K562 (cell line): ENCODE measurements at regions not wholly inside any gene's neighbourhood (a gene's known extent, or its start where the extent isn't known, plus 50 kb on each side); places are given as distances from the start of the nearest gene placed in this dataset.

Experiments used
- ATAC-seq: fragments of 200-7000 bp; cut with Tn5 transposase; 3 replicates; pipeline ENCODE4 v1.9.1; 2020; ENCODE audit warnings: moderate library complexity
- BruUV-seq: library from RNA; stranded (reverse); fragments of 400-500 nt; replicated peaks from 2 replicates; lab custom pipeline; 2021; lab: Mats Ljungman, UMichigan
- CTCF ChIA-PET: fragments of 300-600 bp; formaldehyde crosslinking; extraction: SDS; loops from one replicate; lab custom pipeline; 2021; ENCODE audit warnings: low intra/inter-chr PET ratio; lab: Yijun Ruan, JAX
- POLR2A ChIA-PET: fragments of 300-600, 350-650 bp; sonication (Branson Sonifier 250); formaldehyde crosslinking; extraction: SDS; loops from one replicate; lab custom pipeline; 2021; ENCODE audit warnings: antibody characterized with exemption, inconsistent platforms; lab: Yijun Ruan, JAX
- DNase-seq, 4 experiments: peaks; one replicate each; pipeline versions ENCODE4 v3.0.0 to v3.0.0-alpha.2; 2011 to 2018; ENCODE audit warnings: low spot score in 3 of 4, mixed read lengths in 3 of 4; ENCODE audit errors: extremely low read depth in 1 of 4
- FAIRE-seq: peaks from 2 replicates; lab custom pipeline; 2011; peaks lifted over from hg19 to GRCh38; lab: Jason Lieb, UNC
- H2AFZ ChIP-seq: 2 replicates; pipeline ENCODE4 v1.6.0; 2011; ENCODE audit warnings: low read depth, low read length, control low read depth, inconsistent platforms
- H3K27ac ChIP-seq: fragments of 200-600 bp; 3 replicates; pipeline ENCODE4 v1.8.0; 2011; ENCODE audit warnings: low read depth, mild to moderate bottlenecking, control low read depth, inconsistent platforms, low read length, moderate library complexity, mixed read lengths; ENCODE audit errors: extremely low read depth
- H3K27me3 ChIP-seq, 2 experiments: fragments of 300-600 bp in 1 of 2; 2 replicates in 1 of 2; 3 replicates in 1 of 2; pipeline versions ENCODE4 v1.6.0 to v1.8.0; 2011; ENCODE audit warnings: inconsistent platforms in 2 of 2, low read length in 2 of 2, mild to moderate bottlenecking in 1 of 2, mixed read lengths in 1 of 2, moderate library complexity in 1 of 2; ENCODE audit not compliant: control insufficient read depth in 2 of 2, insufficient read depth in 2 of 2
- H3K36me3 ChIP-seq: fragments of 300-600 bp; 3 replicates; pipeline ENCODE4 v1.8.0; 2011; ENCODE audit warnings: mild to moderate bottlenecking, low read length, inconsistent platforms; ENCODE audit not compliant: control insufficient read depth, insufficient read depth
- H3K4me1 ChIP-seq, 2 experiments: fragments of 200-600 bp in 1 of 2; replicated peaks in 1 of 2; 2 replicates in 1 of 2; 3 replicates in 1 of 2; pipeline versions ENCODE4 v1.5.1 to v1.8.0; 2011; ENCODE audit warnings: inconsistent platforms in 2 of 2, low read length in 2 of 2, mild to moderate bottlenecking in 1 of 2, mixed read lengths in 1 of 2, moderate library complexity in 1 of 2; ENCODE audit not compliant: control insufficient read depth in 2 of 2, insufficient read depth in 2 of 2
- H3K4me2 ChIP-seq: 2 replicates; pipeline ENCODE4 v1.6.1; 2011; ENCODE audit warnings: low read length, control low read depth, inconsistent platforms, mixed read lengths; ENCODE audit not compliant: insufficient read depth
- H3K4me3 ChIP-seq: fragments of 200-600 bp; sonication (generic), shearing (Covaris generic); 2 replicates; pipeline ENCODE4 v1.5.1; 2016; ENCODE audit warnings: control low read depth, inconsistent platforms
- H3K79me2 ChIP-seq: fragments of 200-600 bp; 3 replicates; pipeline ENCODE4 v1.8.0; 2011; ENCODE audit warnings: low read length, inconsistent platforms; ENCODE audit not compliant: control insufficient read depth, insufficient read depth
- H3K9ac ChIP-seq, 2 experiments: 2 replicates each; pipeline versions ENCODE4 v1.6.0 to v1.6.1; 2011; ENCODE audit warnings: low read depth in 2 of 2, low read length in 2 of 2, control low read depth in 1 of 2, inconsistent platforms in 1 of 2, mild to moderate bottlenecking in 1 of 2, mixed read lengths in 1 of 2; ENCODE audit not compliant: insufficient read depth in 1 of 2
- H3K9me1 ChIP-seq: one replicate; pipeline ENCODE4 v1.6.0; 2011; ENCODE audit warnings: inconsistent platforms, mild to moderate bottlenecking, low read length, moderate library complexity; ENCODE audit not compliant: control insufficient read depth, insufficient read depth
- H3K9me3 ChIP-seq: replicated peaks from 2 replicates; pipeline ENCODE4 v1.5.1; 2011; ENCODE audit warnings: low read depth, low read length, inconsistent platforms; ENCODE audit not compliant: control insufficient read depth, insufficient read depth
- H4K20me1 ChIP-seq: replicated peaks from 2 replicates; pipeline ENCODE4 v1.6.1; 2011; ENCODE audit warnings: low read length, inconsistent platforms, mixed read lengths; ENCODE audit not compliant: control insufficient read depth, insufficient read depth
- BCOR ChIP-seq: fragments of 450-650 bp; IDR thresholded peaks from 2 replicates; pipeline ENCODE4 v1.6.1; 2016
- FOXP1 ChIP-seq: sonication (generic); formaldehyde crosslinking; IDR thresholded peaks from 2 replicates; pipeline ENCODE4 v1.8.0; 2022; ENCODE audit warnings: mild to moderate bottlenecking, missing genetic modification reagents
- HMGN3 ChIP-seq: IDR thresholded peaks from 2 replicates; pipeline ENCODE4 v1.6.1; 2011; ENCODE audit warnings: borderline replicate concordance, low read depth, mild to moderate bottlenecking, mixed read lengths, low read length; ENCODE audit not compliant: insufficient read length; ENCODE audit errors: extremely low read depth
- MCM2 ChIP-seq: fragments of 450-650 bp; IDR thresholded peaks from 2 replicates; pipeline ENCODE4 v1.6.1; 2017; ENCODE audit warnings: low read depth, mild to moderate bottlenecking
- MCM7 ChIP-seq, 2 experiments: fragments of 450-650 bp; IDR thresholded peaks; 2 replicates each; pipeline ENCODE4 v1.6.1; 2016 to 2018
- PCBP1 ChIP-seq: fragments of 200-400 bp; formaldehyde crosslinking; IDR thresholded peaks from 2 replicates; pipeline ENCODE4 v1.6.1; 2018; ENCODE audit warnings: mild to moderate bottlenecking, low read depth, low read length; ENCODE audit not compliant: poor library complexity, severe bottlenecking
- SRSF3 ChIP-seq: fragments of 200-400 bp; formaldehyde crosslinking; IDR thresholded peaks from 2 replicates; pipeline ENCODE4 v1.6.1; 2016; ENCODE audit warnings: mild to moderate bottlenecking, low read length, moderate library complexity; ENCODE audit not compliant: insufficient read depth
- ZC3H4 ChIP-seq: sonication (generic); formaldehyde crosslinking; IDR thresholded peaks from 2 replicates; pipeline ENCODE4 v1.9.0; 2021; ENCODE audit warnings: missing genetic modification reagents, borderline replicate concordance
- ZNF165 ChIP-seq: fragments of 250-450 bp; sonication (Bioruptor Pico); IDR thresholded peaks from 2 replicates; pipeline ENCODE4 v1.4.0; 2020; ENCODE audit warnings: borderline replicate concordance
- WGBS: fragments of 100-300 bp; shearing (Covaris generic); methylation state at CpG from one replicate; pipeline ENCODE4 v1.1.6; 2016; ENCODE audit warnings: low coverage, mixed read lengths; ENCODE audit not compliant: insufficient coverage; ENCODE audit errors: missing lambda C conversion rate; 5-methylcytosine and 5-hydroxymethylcytosine counted together
- in situ Hi-C: fragments of 300-500 bp; cut with MboI; formaldehyde crosslinking; loops from 4 replicates; pipeline ENCODE4 v1.15.0; 2018; ENCODE audit warnings: inconsistent platforms, mixed read lengths
- intact Hi-C: fragments of 100-400 bp; cut with micrococcal nuclease; formaldehyde crosslinking; loops from 2 replicates; pipeline ENCODE4 v1.14.2; 2022

GRCh38 chr16:48740964-48741363 is 131.0 kb upstream of the N4BP1 start:
- no peaks in the 10 kb centered on the region for H3K79me2 ChIP-seq
- H3K27ac ChIP-seq: no peak overlapping the region
- no peak overlapping the region for H3K4me2 ChIP-seq
- WGBS: 2% methylated on average over 6 of the region's 6 CpGs
- no peak for TF ChIP-seq ZNF165 (CRISPR knock-in tag)
- TF ChIP-seq MCM2: no peak
- TF ChIP-seq SRSF3: no peak
- TF ChIP-seq PCBP1: no peak
- TF ChIP-seq FOXP1 (CRISPR knock-in tag): no peak
- TF ChIP-seq HMGN3: no peak
- no peak for TF ChIP-seq ZC3H4 (CRISPR knock-in tag)
- no peak for TF ChIP-seq MCM7 (IDR thresholded peaks at IDR 0.05)
- no peak for TF ChIP-seq BCOR
- H3K36me3 ChIP-seq: no peaks in the 10 kb centered on the region
- ChIA-PET POLR2A (no interaction called here), CTCF (no interaction called here)
- H2AFZ ChIP-seq: no peak overlapping the region
- BruUV-seq: no TSS peak
- ATAC-seq (no peak), FAIRE-seq (no peak), DNase-seq (no peak)
- H3K9me1 ChIP-seq: no peaks in the 10 kb centered on the region
- H3K9me3 ChIP-seq: no peaks in the 10 kb centered on the region
- in situ Hi-C loops: no loop called here
- H3K4me1 ChIP-seq: no peaks in the 10 kb centered on the region
- H3K9ac ChIP-seq: no peak overlapping the region
- H4K20me1 ChIP-seq: no peaks in the 10 kb centered on the region; the same call in 1 of the 2 replicates
- H3K27me3 ChIP-seq: no peaks in the 10 kb centered on the region
- intact Hi-C loops: no loop called here
- H3K4me3 ChIP-seq: no peak overlapping the region
